MM.1S (cell line): ENCODE measurements at regions not wholly inside any gene's neighbourhood (a gene's known extent, or its start where the extent isn't known, plus 50 kb on each side); places are given as distances from the start of the nearest gene placed in this dataset.

Experiments used
- DNase-seq: peaks from one replicate; pipeline ENCODE4 v3.0.0-alpha.2; 2015
- H2AFZ ChIP-seq: fragments of 300-600 bp; sonication (generic); 2 replicates; pipeline ENCODE4 v1.6.0; 2016; ENCODE audit warnings: antibody characterized with exemption, low read length
- H3F3A ChIP-seq: fragments of 300-600 bp; sonication (generic); 2 replicates; pipeline ENCODE4 v1.6.1; 2016; ENCODE audit warnings: mild to moderate bottlenecking, antibody characterized with exemption, low read length, moderate library complexity, mixed read lengths; ENCODE audit not compliant: insufficient read depth
- H3K27ac ChIP-seq: fragments of 300-600 bp; sonication (generic); 2 replicates; pipeline ENCODE4 v1.5.1; 2016; ENCODE audit warnings: mild to moderate bottlenecking, low read length
- H3K27me3 ChIP-seq: fragments of 300-600 bp; sonication (generic); replicated peaks from 2 replicates; pipeline ENCODE4 v1.6.0; 2016; ENCODE audit warnings: low read length; ENCODE audit not compliant: insufficient read depth
- H3K36me3 ChIP-seq: fragments of 300-600 bp; sonication (generic); replicated peaks from 2 replicates; pipeline ENCODE4 v1.6.1; 2016; ENCODE audit warnings: mild to moderate bottlenecking, low read length, mixed read lengths; ENCODE audit not compliant: insufficient read depth
- H3K4me1 ChIP-seq: fragments of 300-600 bp; sonication (generic); 2 replicates; pipeline ENCODE4 v1.6.1; 2016; ENCODE audit warnings: low read length, mixed read lengths
- H3K4me2 ChIP-seq: fragments of 300-600 bp; sonication (generic); 2 replicates; pipeline ENCODE4 v1.6.0; 2016; ENCODE audit warnings: low read depth, low read length
- H3K4me3 ChIP-seq: fragments of 300-600 bp; sonication (generic); 2 replicates; pipeline ENCODE4 v1.5.1; 2016; ENCODE audit warnings: low read length, mixed read lengths
- H3K79me2 ChIP-seq: fragments of 300-600 bp; sonication (generic); 2 replicates; pipeline ENCODE4 v1.6.1; 2016; ENCODE audit warnings: mixed run types, low read length, mixed read lengths
- H3K9ac ChIP-seq: fragments of 300-600 bp; sonication (generic); 2 replicates; pipeline ENCODE4 v1.6.1; 2016; ENCODE audit warnings: low read length, mixed read lengths
- H3K9me2 ChIP-seq: fragments of 300-600 bp; sonication (generic); replicated peaks from 2 replicates; pipeline ENCODE4 v1.6.1; 2016; ENCODE audit warnings: mild to moderate bottlenecking, low read length, mixed read lengths; ENCODE audit not compliant: insufficient read depth
- H3K9me3 ChIP-seq: fragments of 300-600 bp; sonication (generic); replicated peaks from 2 replicates; pipeline ENCODE4 v1.6.1; 2016; ENCODE audit warnings: mild to moderate bottlenecking, low read length, mixed read lengths; ENCODE audit not compliant: insufficient read depth
- H4K20me1 ChIP-seq: fragments of 300-600 bp; sonication (generic); 2 replicates; pipeline ENCODE4 v1.6.1; 2016; ENCODE audit warnings: mild to moderate bottlenecking, low read length, moderate library complexity, mixed read lengths; ENCODE audit not compliant: insufficient read depth
- CTCF ChIP-seq: fragments of 300-600 bp; sonication (generic); IDR thresholded peaks from 2 replicates; pipeline ENCODE4 v1.5.1; 2016; ENCODE audit warnings: antibody characterized with exemption, low read length, mixed read lengths
- EZH2 ChIP-seq: fragments of 300-600 bp; sonication (generic); optimal IDR thresholded peaks from 2 replicates; pipeline ENCODE3; 2017; ENCODE audit warnings: low read depth, mild to moderate bottlenecking, antibody characterized with exemption, low read length, mixed read lengths
- EZH2phosphoT487 ChIP-seq: fragments of 300-600 bp; sonication (generic); IDR thresholded peaks from 2 replicates; pipeline ENCODE4 v1.6.1; 2018; ENCODE audit warnings: antibody characterized with exemption, low read length

GRCh38 chr9:8070779-8071444, 271.3 kb upstream of the DMAC1 start:
- Histone ChIP-seq H2AFZ (no peak overlapping the region), H3K9me2 (no peaks in the 10 kb centered on the region), H3K79me2 (no peaks in the 10 kb centered on the region), H3K27ac (no peak overlapping the region), H3K36me3 (no peaks in the 10 kb centered on the region), H3K4me3 (no peak overlapping the region), H3K4me2 (no peak overlapping the region), H4K20me1 (no peaks in the 10 kb centered on the region), H3K27me3 (no peaks in the 10 kb centered on the region), H3K4me1 (no peaks in the 10 kb centered on the region), H3K9ac (no peak overlapping the region), H3K9me3 (no peaks in the 10 kb centered on the region), H3F3A (no peaks in the 10 kb centered on the region)
- TF ChIP-seq CTCF (no peak), EZH2 (no peak)
- no peak for DNase-seq

- Histone ChIP-seq H3K9me2 (no peaks in the 10 kb centered on the region), H3K36me3 (no peaks in the 10 kb centered on the region), H3K27ac (no peak overlapping the region), H3K9me3 (no peaks in the 10 kb centered on the region), H3K4me3 (no peak overlapping the region), H3K79me2 (no peaks in the 10 kb centered on the region), H3F3A (no peaks in the 10 kb centered on the region), H3K27me3 (no peaks in the 10 kb centered on the region), H3K9ac (no peak overlapping the region), H4K20me1 (no peaks in the 10 kb centered on the region), H2AFZ (no peak overlapping the region), H3K4me1 (no peaks in the 10 kb centered on the region), H3K4me2 (no peak overlapping the region)
- TF ChIP-seq EZH2phosphoT487 = no peak
- TF ChIP-seq CTCF = no peak
- TF ChIP-seq EZH2 = no peak
- no peak for DNase-seq
These were observed 262.9 kb upstream of the DMAC1 start for GRCh38 chr9:8062459-8062858.

- H3K4me3 ChIP-seq = no peak overlapping the region
- no peaks in the 10 kb centered on the region for H3F3A ChIP-seq
- H3K9ac ChIP-seq = no peak overlapping the region
- H3K27ac ChIP-seq = no peak overlapping the region
- H3K27me3 ChIP-seq = no peaks in the 10 kb centered on the region
- H3K79me2 ChIP-seq = no peaks in the 10 kb centered on the region
- H3K36me3 ChIP-seq = no peaks in the 10 kb centered on the region
- H4K20me1 ChIP-seq = no peaks in the 10 kb centered on the region
- H2AFZ ChIP-seq = no peak overlapping the region
- H3K4me2 ChIP-seq = no peak overlapping the region
- no peak for TF ChIP-seq EZH2
- no peak for TF ChIP-seq CTCF
- TF ChIP-seq EZH2phosphoT487 = no peak
- H3K4me1 ChIP-seq = no peaks in the 10 kb centered on the region
- no peaks in the 10 kb centered on the region for H3K9me3 ChIP-seq
- DNase-seq = no peak
- no peaks in the 10 kb centered on the region for H3K9me2 ChIP-seq
These were observed 253.9 kb upstream of the DMAC1 start for GRCh38 chr9:8053501-8053900.
